ENCODE measurements at regions not wholly inside any gene's neighbourhood (a gene's known extent, or its start where the extent isn't known, plus 50 kb on each side); places are given as distances from the start of the nearest gene placed in this dataset.

DNA sequence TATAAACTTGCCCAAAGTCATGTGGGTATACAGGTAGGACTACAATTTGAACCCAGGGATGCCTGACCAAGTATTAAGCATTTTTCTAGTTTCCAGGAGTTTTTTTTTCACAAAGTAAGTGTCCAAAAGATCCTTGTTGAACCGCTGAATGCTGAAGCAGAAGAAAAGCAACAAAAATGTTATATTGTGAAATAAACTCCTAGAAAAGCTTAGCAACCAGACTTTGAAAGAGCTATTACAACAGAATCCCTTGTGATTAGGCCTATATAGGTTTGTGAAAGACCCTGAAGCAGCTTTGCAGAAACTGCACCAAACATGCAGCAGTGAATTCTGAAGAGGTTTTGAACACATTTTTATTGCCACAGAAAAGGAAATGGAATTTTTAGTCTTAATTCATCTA is 236.8 kb downstream of the TUSC7 start:
- TF ChIP-seq POLR2A (IDR thresholded peaks at IDR 0.05): no peak
- TF ChIP-seq POLR2AphosphoS5 (IDR thresholded peaks at IDR 0.05): no peak
- TF ChIP-seq, protein P1, sequence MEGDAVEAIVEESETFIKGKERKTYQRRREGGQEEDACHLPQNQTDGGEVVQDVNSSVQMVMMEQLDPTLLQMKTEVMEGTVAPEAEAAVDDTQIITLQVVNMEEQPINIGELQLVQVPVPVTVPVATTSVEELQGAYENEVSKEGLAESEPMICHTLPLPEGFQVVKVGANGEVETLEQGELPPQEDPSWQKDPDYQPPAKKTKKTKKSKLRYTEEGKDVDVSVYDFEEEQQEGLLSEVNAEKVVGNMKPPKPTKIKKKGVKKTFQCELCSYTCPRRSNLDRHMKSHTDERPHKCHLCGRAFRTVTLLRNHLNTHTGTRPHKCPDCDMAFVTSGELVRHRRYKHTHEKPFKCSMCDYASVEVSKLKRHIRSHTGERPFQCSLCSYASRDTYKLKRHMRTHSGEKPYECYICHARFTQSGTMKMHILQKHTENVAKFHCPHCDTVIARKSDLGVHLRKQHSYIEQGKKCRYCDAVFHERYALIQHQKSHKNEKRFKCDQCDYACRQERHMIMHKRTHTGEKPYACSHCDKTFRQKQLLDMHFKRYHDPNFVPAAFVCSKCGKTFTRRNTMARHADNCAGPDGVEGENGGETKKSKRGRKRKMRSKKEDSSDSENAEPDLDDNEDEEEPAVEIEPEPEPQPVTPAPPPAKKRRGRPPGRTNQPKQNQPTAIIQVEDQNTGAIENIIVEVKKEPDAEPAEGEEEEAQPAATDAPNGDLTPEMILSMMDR (IDR thresholded peaks at IDR 0.05): no peak
- no peak for TF ChIP-seq EP300 (IDR thresholded peaks at IDR 0.05; ENCODE audit: low read depth)

Data from transverse colon (tissue), 4 donors.